ENCODE measurements at regions not wholly inside any gene's neighbourhood (a gene's known extent, or its start where the extent isn't known, plus 50 kb on each side); places are given as distances from the start of the nearest gene placed in this dataset.

GRCh38 chr13:85529218-85529594, 270.0 kb downstream of the SLITRK6 start:
- Histone ChIP-seq H3K4me3 (no peak overlapping the region), H3K9me3 (peaks cover 0 to 5% (median 0%) of the 10 kb centered on the region in 12 donors), H3K27me3 (no peaks in the 10 kb centered on the region), H3K4me1 (no peaks in the 10 kb centered on the region), H3K36me3 (no peaks in the 10 kb centered on the region), H3K27ac (no peak overlapping the region)
- intact Hi-C loops (cut with DNase I) = no loop called here
- no peak for ATAC-seq
- TF ChIP-seq POLR2A (IDR thresholded peaks at IDR 0.05) (no peak), CTCF (IDR thresholded peaks at IDR 0.05) (no peak)
- no peak for DNase-seq
- 48 to 62% (median 55%) methylated on average over 2 of the region's 2 CpGs for WGBS, 4 donors

- H3K27ac ChIP-seq = no peak overlapping the region
- 42 to 66% (median 51%) methylated on average over 3 of the region's 3 CpGs for WGBS, 4 donors
- peaks cover 0 to 5% (median 0%) of the 10 kb centered on the region in 12 donors for H3K9me3 ChIP-seq
- no peak overlapping the region for H3K4me3 ChIP-seq
- H3K36me3 ChIP-seq = no peaks in the 10 kb centered on the region
- intact Hi-C loops (cut with DNase I) = no loop called here
- ATAC-seq = no peak
- no peaks in the 10 kb centered on the region for H3K27me3 ChIP-seq
- no peaks in the 10 kb centered on the region for H3K4me1 ChIP-seq
- TF ChIP-seq CTCF (IDR thresholded peaks at IDR 0.05) = no peak
- no peak for TF ChIP-seq POLR2A (IDR thresholded peaks at IDR 0.05)
- DNase-seq = no peak
These were observed 270.6 kb downstream of the SLITRK6 start for GRCh38 chr13:85528491-85529217.

- WGBS, 4 donors = 88 to 96% (median 94%) methylated on average over 4 of the region's 4 CpGs
These were observed 271.9 kb downstream of the SLITRK6 start for GRCh38 chr13:85527316-85527715.

GRCh38 chr13:85525411-85525810, 273.8 kb downstream of the SLITRK6 start:
- ATAC-seq (no peak), DNase-seq (no peak)
- no peak overlapping the region for H3K4me3 ChIP-seq
- no peaks in the 10 kb centered on the region for H3K36me3 ChIP-seq
- no peak overlapping the region for H3K27ac ChIP-seq
- 50 to 69% (median 55%) methylated on average over 2 of the region's 2 CpGs for WGBS, 4 donors
- peaks cover 0 to 6% (median 0%) of the 10 kb centered on the region in 12 donors for H3K4me1 ChIP-seq
- no peaks in the 10 kb centered on the region for H3K27me3 ChIP-seq
- intact Hi-C loops (cut with DNase I) = no loop called here
- no peak for TF ChIP-seq CTCF (IDR thresholded peaks at IDR 0.05)
- TF ChIP-seq POLR2A (IDR thresholded peaks at IDR 0.05) = no peak
- no peaks in the 10 kb centered on the region for H3K9me3 ChIP-seq

More at GRCh38 chr13:85527316-85527715, 271.9 kb downstream of the SLITRK6 start:
- Histone ChIP-seq H3K27ac (no peak overlapping the region), H3K4me3 (no peak overlapping the region), H3K36me3 (no peaks in the 10 kb centered on the region), H3K9me3 (peaks cover 0 to 5% (median 0%) of the 10 kb centered on the region in 12 donors), H3K4me1 (no peaks in the 10 kb centered on the region), H3K27me3 (no peaks in the 10 kb centered on the region)
- ATAC-seq (no peak), DNase-seq (no peak)
- intact Hi-C loops (cut with DNase I) = no loop called here
- TF ChIP-seq POLR2A (IDR thresholded peaks at IDR 0.05) (no peak), CTCF (IDR thresholded peaks at IDR 0.05) (no peak)
